HEK293 (cell line): ENCODE measurements at regions not wholly inside any gene's neighbourhood (a gene's known extent, or its start where the extent isn't known, plus 50 kb on each side); places are given as distances from the start of the nearest gene placed in this dataset.

Source experiments
- CTCF ChIA-PET: fragments of 350-600 bp; formaldehyde crosslinking; extraction: SDS; loops from one replicate; lab custom pipeline; 2021; ENCODE audit warnings: antibody characterized with exemption; lab: Yijun Ruan, JAX
- POLR2A ChIA-PET: fragments of 300-600 bp; formaldehyde crosslinking; extraction: SDS; loops from one replicate; lab custom pipeline; 2020; ENCODE audit warnings: antibody characterized with exemption, inconsistent platforms; lab: Yijun Ruan, JAX
- H3K27ac ChIP-seq: fragments of 200-500 bp; sonication (Bioruptor generic); 2 replicates; pipeline ENCODE4 v1.5.1; 2014; ENCODE audit warnings: low read depth, low read length, control low read depth, inconsistent platforms; ENCODE audit errors: extremely low read depth
- H3K36me3 ChIP-seq, 2 experiments: fragments of 200-500 bp in 1 of 2; sonication (Bioruptor generic) in 1 of 2; 1 replicate in 1 of 2; 2 replicates in 1 of 2; pipeline ENCODE4 v1.5.1; 2014 to 2017; ENCODE audit warnings: inconsistent platforms in 2 of 2, low read length in 2 of 2; ENCODE audit not compliant: control insufficient read depth in 2 of 2, insufficient read depth in 1 of 2
- H3K4me1 ChIP-seq: fragments of 200-500 bp; sonication (Bioruptor generic); 2 replicates; pipeline ENCODE4 v1.5.1; 2014; ENCODE audit warnings: mild to moderate bottlenecking, low read length, inconsistent platforms; ENCODE audit not compliant: control insufficient read depth, insufficient read depth
- H3K4me3 ChIP-seq: 2 replicates; pipeline ENCODE4 v1.5.1; 2011; ENCODE audit warnings: low read depth, mild to moderate bottlenecking, control low read depth, low read length, moderate library complexity
- H3K9me3 ChIP-seq: fragments of 200-500 bp; sonication (Bioruptor generic); 2 replicates; pipeline ENCODE4 v1.5.1; 2014; ENCODE audit warnings: low read depth, low read length, inconsistent platforms; ENCODE audit not compliant: control insufficient read depth, insufficient read depth
- HIC1 ChIP-seq: fragments of 450-650 bp; formaldehyde crosslinking; IDR thresholded peaks from 2 replicates; pipeline ENCODE4 v1.5.1; 2016; ENCODE audit warnings: missing biosample characterization, missing genetic modification characterization
- MEIS1 ChIP-seq: sonication (generic); formaldehyde crosslinking; IDR thresholded peaks from 2 replicates; pipeline ENCODE4 v1.8.1; 2022; ENCODE audit warnings: missing genetic modification reagents, mild to moderate bottlenecking, borderline replicate concordance
- REPIN1 ChIP-seq: fragments of 450-650 bp; formaldehyde crosslinking; IDR thresholded peaks from 2 replicates; pipeline ENCODE4 v1.5.1; 2017; ENCODE audit warnings: missing biosample characterization, missing genetic modification characterization, low read depth
- YY2 ChIP-seq: fragments of 450-650 bp; formaldehyde crosslinking; IDR thresholded peaks from 2 replicates; pipeline ENCODE4 v1.5.1; 2016; ENCODE audit warnings: missing biosample characterization, missing genetic modification characterization
- ZBTB48 ChIP-seq: fragments of 450-650 bp; formaldehyde crosslinking; IDR thresholded peaks from 2 replicates; pipeline ENCODE4 v1.5.1; 2016; ENCODE audit warnings: missing biosample characterization, missing genetic modification characterization
- ZEB2 ChIP-seq: fragments of 450-650 bp; formaldehyde crosslinking; IDR thresholded peaks from 2 replicates; pipeline ENCODE4 v1.5.1; 2016; ENCODE audit warnings: missing biosample characterization, missing genetic modification characterization
- ZNF157 ChIP-seq: fragments of 450-650 bp; formaldehyde crosslinking; IDR thresholded peaks from 2 replicates; pipeline ENCODE4 v1.5.1; 2016; ENCODE audit warnings: missing biosample characterization, missing genetic modification characterization
- ZNF16 ChIP-seq: fragments of 450-650 bp; formaldehyde crosslinking; IDR thresholded peaks from 2 replicates; pipeline ENCODE4 v1.5.1; 2016; ENCODE audit warnings: low read depth, missing biosample characterization, missing genetic modification characterization
- ZNF211 ChIP-seq: fragments of 450-650 bp; formaldehyde crosslinking; IDR thresholded peaks from 2 replicates; pipeline ENCODE4 v1.5.1; 2016; ENCODE audit warnings: low read depth, missing biosample characterization, missing genetic modification characterization
- ZNF23 ChIP-seq: fragments of 450-650 bp; formaldehyde crosslinking; IDR thresholded peaks from 2 replicates; pipeline ENCODE4 v1.5.1; 2016; ENCODE audit warnings: missing biosample characterization, missing genetic modification characterization, borderline replicate concordance
- ZNF394 ChIP-seq: fragments of 450-650 bp; formaldehyde crosslinking; IDR thresholded peaks from 2 replicates; pipeline ENCODE4 v1.5.1; 2016; ENCODE audit warnings: missing biosample characterization, missing genetic modification characterization, mild to moderate bottlenecking, moderate library complexity, borderline replicate concordance
- ZNF404 ChIP-seq: fragments of 450-650 bp; formaldehyde crosslinking; IDR thresholded peaks from 2 replicates; pipeline ENCODE4 v1.5.1; 2017; ENCODE audit warnings: missing biosample characterization, missing genetic modification characterization
- ZNF510 ChIP-seq: fragments of 450-650 bp; formaldehyde crosslinking; IDR thresholded peaks from 2 replicates; pipeline ENCODE4 v1.5.1; 2018; ENCODE audit warnings: mild to moderate bottlenecking, missing genetic modification characterization, missing biosample characterization; ENCODE audit not compliant: insufficient replicate concordance
- ZNF626 ChIP-seq: fragments of 450-650 bp; sonication (Bioruptor Pico); formaldehyde crosslinking; IDR thresholded peaks from 2 replicates; pipeline ENCODE4 v1.5.1; 2018; ENCODE audit warnings: missing biosample characterization, missing genetic modification characterization, inconsistent platforms
- ZNF654 ChIP-seq: fragments of 450-650 bp; formaldehyde crosslinking; IDR thresholded peaks from 2 replicates; pipeline ENCODE4 v1.5.1; 2016; ENCODE audit warnings: low read depth, missing biosample characterization, missing genetic modification characterization
- ZNF768 ChIP-seq: fragments of 450-650 bp; formaldehyde crosslinking; IDR thresholded peaks from 2 replicates; pipeline ENCODE4 v1.5.1; 2018; ENCODE audit warnings: missing biosample characterization, mild to moderate bottlenecking, missing genetic modification characterization
- ZNF785 ChIP-seq: fragments of 450-650 bp; formaldehyde crosslinking; IDR thresholded peaks from 2 replicates; pipeline ENCODE4 v1.5.1; 2016; ENCODE audit warnings: missing biosample characterization, missing genetic modification characterization
- ZNF843 ChIP-seq: fragments of 450-650 bp; formaldehyde crosslinking; IDR thresholded peaks from 2 replicates; pipeline ENCODE4 v1.5.1; 2016; ENCODE audit warnings: missing biosample characterization, missing genetic modification characterization
- TF ChIP-seq, protein P1 (sequence below): fragments of 450-650 bp; formaldehyde crosslinking; IDR thresholded peaks from 2 replicates; pipeline ENCODE4 v1.5.1; 2016; ENCODE audit warnings: missing biosample characterization, missing genetic modification characterization
- TF ChIP-seq, protein P2 (sequence below): fragments of 450-650 bp; formaldehyde crosslinking; conservative IDR thresholded peaks from 2 replicates; pipeline ENCODE4 v1.5.1; 2016; ENCODE audit warnings: low read depth, missing biosample characterization, missing genetic modification characterization

DNA sequence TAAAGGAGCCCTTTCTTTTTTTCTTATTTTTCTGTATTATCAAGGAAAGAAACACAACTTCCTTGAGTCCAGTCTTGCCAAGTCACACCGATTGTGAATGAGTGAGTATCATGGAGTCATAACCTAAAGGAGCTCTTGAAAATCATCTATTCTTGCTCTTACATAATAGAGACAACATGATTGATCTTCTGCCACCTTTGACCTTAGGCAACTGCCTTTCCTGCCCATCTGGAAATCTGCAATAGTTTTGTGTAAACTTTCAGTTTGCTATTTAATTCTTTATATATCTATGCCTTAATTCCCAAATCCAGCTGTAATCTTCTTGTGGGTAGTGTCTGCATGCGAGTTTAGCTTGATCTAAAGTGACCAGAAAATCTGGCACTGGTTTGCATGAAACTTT, 149.9 kb upstream of the FST start:
- Histone ChIP-seq H3K36me3 (no peaks in the 10 kb centered on the region), H3K4me1 (no peaks in the 10 kb centered on the region), H3K4me3 (no peak overlapping the region), H3K27ac (no peak overlapping the region), H3K9me3 (no peaks in the 10 kb centered on the region)
- POLR2A ChIA-PET = no interaction called here
- CTCF ChIA-PET = no interaction called here
- TF ChIP-seq ZNF843 (tag by site-specific recombination) = no peak
- no peak for TF ChIP-seq ZNF510 (tag by site-specific recombination)
- TF ChIP-seq, protein P1, sequence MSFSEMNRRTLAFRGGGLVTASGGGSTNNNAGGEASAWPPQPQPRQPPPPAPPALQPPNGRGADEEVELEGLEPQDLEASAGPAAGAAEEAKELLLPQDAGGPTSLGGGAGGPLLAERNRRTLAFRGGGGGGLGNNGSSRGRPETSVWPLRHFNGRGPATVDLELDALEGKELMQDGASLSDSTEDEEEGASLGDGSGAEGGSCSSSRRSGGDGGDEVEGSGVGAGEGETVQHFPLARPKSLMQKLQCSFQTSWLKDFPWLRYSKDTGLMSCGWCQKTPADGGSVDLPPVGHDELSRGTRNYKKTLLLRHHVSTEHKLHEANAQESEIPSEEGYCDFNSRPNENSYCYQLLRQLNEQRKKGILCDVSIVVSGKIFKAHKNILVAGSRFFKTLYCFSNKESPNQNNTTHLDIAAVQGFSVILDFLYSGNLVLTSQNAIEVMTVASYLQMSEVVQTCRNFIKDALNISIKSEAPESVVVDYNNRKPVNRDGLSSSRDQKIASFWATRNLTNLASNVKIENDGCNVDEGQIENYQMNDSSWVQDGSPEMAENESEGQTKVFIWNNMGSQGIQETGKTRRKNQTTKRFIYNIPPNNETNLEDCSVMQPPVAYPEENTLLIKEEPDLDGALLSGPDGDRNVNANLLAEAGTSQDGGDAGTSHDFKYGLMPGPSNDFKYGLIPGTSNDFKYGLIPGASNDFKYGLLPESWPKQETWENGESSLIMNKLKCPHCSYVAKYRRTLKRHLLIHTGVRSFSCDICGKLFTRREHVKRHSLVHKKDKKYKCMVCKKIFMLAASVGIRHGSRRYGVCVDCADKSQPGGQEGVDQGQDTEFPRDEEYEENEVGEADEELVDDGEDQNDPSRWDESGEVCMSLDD = no peak
- TF ChIP-seq ZNF16 (tag by site-specific recombination) = no peak
- no peak for TF ChIP-seq ZNF654 (tag by site-specific recombination)

DNA sequence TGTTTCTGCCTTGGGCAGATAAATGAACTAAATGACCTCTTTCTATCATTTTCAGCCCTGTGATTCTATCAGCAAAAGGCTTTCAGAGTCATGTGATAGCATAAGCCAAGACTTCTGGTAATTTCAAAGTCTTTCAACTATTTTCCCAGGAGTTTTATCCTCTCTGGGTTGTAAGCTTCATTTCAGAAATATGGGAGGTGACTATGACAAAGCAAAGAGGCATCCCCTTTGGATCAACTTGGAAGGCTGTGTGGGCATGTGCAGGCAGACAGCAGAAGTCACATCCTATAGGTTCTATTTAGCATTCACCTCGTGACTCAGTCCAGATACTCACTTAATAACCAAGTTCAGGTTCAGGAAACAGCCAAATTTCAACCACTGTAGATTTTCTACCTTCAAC, 149.0 kb upstream of the FST start:
- no peaks in the 10 kb centered on the region for H3K9me3 ChIP-seq
- CTCF ChIA-PET = no interaction called here
- H3K27ac ChIP-seq = no peak overlapping the region
- TF ChIP-seq ZEB2 (tag by site-specific recombination) (no peak), YY2 (tag by site-specific recombination) (no peak), ZBTB48 (tag by site-specific recombination) (no peak), ZNF157 (tag by site-specific recombination) (no peak), ZNF211 (tag by site-specific recombination) (no peak), HIC1 (no peak), MEIS1 (CRISPR knock-in tag) (no peak), ZNF768 (tag by site-specific recombination) (no peak), ZNF785 (tag by site-specific recombination) (no peak), ZNF394 (tag by site-specific recombination) (no peak), ZNF23 (tag by site-specific recombination) (no peak), ZNF626 (tag by site-specific recombination) (no peak), REPIN1 (tag by site-specific recombination) (no peak), ZNF404 (tag by site-specific recombination) (no peak)
- TF ChIP-seq, protein P2, sequence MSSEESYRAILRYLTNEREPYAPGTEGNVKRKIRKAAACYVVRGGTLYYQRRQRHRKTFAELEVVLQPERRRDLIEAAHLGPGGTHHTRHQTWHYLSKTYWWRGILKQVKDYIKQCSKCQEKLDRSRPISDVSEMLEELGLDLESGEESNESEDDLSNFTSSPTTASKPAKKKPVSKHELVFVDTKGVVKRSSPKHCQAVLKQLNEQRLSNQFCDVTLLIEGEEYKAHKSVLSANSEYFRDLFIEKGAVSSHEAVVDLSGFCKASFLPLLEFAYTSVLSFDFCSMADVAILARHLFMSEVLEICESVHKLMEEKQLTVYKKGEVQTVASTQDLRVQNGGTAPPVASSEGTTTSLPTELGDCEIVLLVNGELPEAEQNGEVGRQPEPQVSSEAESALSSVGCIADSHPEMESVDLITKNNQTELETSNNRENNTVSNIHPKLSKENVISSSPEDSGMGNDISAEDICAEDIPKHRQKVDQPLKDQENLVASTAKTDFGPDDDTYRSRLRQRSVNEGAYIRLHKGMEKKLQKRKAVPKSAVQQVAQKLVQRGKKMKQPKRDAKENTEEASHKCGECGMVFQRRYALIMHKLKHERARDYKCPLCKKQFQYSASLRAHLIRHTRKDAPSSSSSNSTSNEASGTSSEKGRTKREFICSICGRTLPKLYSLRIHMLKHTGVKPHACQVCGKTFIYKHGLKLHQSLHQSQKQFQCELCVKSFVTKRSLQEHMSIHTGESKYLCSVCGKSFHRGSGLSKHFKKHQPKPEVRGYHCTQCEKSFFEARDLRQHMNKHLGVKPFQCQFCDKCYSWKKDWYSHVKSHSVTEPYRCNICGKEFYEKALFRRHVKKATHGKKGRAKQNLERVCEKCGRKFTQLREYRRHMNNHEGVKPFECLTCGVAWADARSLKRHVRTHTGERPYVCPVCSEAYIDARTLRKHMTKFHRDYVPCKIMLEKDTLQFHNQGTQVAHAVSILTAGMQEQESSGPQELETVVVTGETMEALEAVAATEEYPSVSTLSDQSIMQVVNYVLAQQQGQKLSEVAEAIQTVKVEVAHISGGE (tag by site-specific recombination) = no peak
- H3K4me3 ChIP-seq = no peak overlapping the region
- H3K4me1 ChIP-seq = no peaks in the 10 kb centered on the region
- POLR2A ChIA-PET = no interaction called here
- no peaks in the 10 kb centered on the region for H3K36me3 ChIP-seq
